SHP77 (cell line): ENCODE measurements at regions not wholly inside any gene's neighbourhood (a gene's known extent, or its start where the extent isn't known, plus 50 kb on each side); places are given as distances from the start of the nearest gene placed in this dataset.

Experiments
- DNase-seq, 2 experiments: peaks; one replicate each; lab custom pipeline; 2025; lab: John Stamatoyannopoulos, UW

GRCh38 chr15:91559066-91559465 lies 294.4 kb upstream of the SLCO3A1 start:
- no peak for DNase-seq

DNA sequence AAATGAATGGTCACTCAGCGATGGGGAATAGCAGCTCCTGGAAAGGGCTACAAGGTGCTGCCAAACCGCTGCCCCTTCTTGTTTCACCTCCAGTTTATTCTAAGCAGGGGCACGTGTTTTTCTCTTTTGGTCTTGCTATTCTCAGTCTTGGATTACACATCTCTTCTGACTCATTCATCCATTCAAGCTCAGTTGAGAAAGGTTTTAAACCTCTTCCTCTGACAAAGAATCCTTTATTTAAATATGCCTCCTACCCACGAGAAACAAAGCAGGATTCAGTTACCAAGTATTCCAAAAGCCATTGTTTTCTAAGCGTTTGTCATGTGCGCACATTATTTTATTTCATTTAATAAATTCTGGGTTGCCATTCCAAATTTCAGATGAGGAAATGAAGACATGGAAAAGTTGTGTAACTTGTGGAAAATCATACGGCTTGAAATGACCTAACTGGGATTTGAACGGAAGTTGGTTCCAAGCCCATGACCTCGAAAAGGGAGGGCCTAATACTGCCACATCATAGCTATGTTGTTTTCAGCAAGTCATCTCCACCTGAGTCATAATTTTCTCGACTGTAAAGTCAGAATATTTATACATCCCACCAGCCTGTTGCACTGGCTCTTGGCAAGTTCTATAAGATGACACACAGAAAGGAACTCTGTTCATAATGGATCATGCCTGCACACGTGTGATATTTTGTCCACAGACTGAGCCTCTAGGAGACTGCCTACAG lies 292.0 kb upstream of the SLCO3A1 start:
- DNase-seq: no peak

DNA sequence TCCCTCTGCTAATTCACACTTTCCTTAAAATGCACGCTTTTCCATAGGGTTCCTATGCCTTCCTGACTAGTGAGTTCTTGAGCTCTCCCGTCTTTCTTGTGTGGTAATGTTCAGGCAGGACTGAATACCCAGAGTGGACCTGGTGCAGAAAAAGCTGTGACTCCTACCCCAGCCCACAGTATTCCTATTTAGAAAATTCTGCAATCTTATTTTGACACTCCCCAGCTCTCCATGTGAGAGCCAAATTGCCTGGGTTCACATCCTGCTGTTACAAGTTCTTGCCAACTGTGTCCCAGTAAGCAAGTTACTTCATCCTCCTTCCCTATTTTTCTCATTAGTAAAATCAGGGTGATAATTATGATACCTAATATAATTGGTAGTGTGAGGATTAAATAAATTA lies 290.8 kb upstream of the SLCO3A1 start:
- DNase-seq: no peak

- no peak for DNase-seq
These were observed 288.9 kb upstream of the SLCO3A1 start for GRCh38 chr15:91564631-91565030.

DNA sequence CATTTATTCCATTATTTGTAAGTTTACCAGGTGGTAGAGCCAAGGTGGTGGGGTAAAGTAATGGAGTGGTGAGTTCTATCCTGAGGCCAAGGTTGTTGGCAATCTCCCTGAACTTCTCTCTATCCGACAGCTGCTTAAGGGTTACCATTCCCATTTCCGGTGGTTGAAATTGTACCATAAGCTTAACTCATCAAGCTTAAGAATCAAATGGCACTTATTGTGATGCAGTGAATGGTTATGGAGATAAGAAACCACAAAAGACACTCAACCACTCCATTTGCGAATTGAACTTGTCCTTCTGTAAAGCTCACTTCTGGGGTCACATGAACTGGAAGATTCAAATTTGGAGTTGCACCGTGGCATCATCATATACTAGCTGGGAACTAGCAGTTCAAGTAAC lies 287.4 kb upstream of the SLCO3A1 start:
- DNase-seq: no peak

DNA sequence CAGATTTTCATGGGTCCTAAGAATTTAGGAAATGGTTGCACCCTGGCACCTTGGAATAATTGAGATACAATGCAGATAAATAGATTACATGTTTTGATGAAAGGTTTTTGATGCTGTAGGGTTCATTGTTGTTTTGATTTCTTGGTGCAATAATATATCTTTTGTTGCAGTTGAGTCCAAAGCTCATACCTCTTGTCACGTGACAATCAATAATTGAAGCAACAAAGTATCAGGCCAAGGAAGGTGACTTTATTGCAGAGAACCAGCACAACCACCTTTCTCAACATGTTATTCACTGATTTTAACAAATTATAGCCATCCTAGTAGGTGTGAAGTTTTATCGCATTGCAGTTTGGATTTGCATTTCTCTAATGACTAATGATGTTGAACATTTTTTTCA lies 285.5 kb upstream of the SLCO3A1 start:
- DNase-seq: no peak

DNA sequence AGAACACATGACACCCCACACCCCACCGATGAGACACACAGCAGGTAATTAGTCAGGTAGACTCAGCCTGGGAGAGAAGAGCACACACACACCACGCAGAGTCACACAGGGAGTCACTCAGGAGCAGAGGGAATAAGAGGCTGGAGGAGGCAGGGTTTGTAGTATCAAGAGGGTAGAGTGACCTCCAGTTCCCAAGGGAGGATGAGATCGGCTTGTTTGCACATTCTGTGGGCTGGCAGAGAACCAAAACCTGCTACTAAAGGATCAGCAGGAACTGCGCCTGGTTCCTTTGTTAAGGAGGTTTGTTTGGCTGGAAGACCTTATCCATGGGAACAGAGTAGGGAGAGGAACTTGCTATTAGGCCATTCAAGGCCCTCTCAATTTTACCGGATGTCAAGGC lies 281.4 kb upstream of the SLCO3A1 start:
- DNase-seq: peak; percentile 32 to 42

DNA sequence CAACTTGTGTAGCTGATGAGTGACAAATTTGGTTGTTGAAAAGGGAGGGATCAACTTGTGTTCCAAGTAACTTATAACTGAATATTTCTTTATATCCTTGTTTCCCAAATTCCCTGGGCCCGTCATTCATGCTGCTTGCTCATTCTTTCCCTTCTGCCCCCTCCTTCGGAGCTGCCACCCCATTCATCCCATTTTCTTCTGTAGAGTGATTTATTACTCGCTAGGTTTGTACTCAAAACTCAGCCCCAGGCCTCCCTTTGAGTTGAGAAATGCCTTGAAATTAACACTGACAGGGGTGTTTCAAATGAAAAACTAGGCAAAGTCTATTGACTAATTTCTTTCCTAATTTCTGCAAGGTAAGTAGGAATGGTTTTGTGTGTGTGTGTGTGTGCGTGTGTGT lies 277.4 kb upstream of the SLCO3A1 start:
- no peak for DNase-seq

DNA sequence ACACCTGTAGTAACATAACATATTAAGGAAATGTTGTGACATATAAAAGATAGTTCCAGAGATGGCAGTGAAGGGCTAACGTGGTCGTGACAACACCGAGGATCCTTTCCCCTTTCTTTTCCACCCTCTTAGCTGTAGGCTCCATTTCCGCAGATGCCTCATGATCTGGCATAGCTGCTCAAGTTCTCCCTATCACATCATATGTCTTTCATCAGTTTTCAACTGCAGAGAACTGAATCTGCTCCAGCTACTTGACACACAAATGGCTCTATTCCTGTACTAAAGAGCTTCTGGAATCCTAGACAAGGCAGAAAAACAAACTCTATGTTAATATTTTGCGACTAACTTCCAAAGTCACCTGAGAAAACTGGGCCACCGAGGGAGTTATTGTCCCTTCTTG lies 275.0 kb upstream of the SLCO3A1 start:
- no peak for DNase-seq

DNA sequence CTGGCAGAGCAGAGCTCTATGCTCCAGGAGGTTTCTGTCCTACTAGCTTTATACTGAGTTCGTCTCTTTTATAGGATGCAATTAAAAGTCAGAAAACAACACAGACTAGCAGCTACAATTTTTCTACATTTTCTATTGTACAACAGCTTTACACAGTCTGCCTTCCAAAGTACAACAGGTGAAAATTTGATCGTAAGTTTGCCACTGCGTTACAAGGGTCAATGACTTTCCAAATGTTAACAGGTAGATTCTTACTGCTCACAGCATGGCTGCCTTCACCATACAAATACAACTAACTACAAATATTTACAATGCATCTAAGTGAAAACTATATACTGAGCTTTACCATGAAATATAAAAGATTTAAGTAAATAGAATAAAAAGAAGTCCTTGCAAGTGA lies 268.6 kb upstream of the SLCO3A1 start:
- no peak for DNase-seq

DNA sequence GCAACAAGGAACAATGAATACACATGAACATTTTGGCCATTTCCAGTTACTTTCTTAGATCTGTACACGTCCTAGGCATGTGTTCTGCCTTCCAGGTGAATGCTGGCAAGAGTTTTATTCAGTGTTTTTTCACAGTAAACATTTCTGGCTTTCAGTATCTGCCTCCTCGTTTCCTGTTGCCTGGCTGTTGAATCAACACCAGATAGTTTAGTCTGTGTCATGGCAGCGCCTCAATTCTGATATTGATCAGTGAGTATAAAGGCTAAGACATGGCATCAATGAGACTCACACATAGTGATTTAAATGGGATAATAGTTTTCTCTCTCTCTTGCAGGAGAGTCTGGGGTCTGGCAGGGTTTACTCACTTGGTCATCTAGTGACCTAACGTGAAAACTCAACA lies 266.9 kb upstream of the SLCO3A1 start:
- DNase-seq: no peak

- DNase-seq: no peak
These were observed 264.1 kb upstream of the SLCO3A1 start for GRCh38 chr15:91589360-91589759.

- no peak for DNase-seq
These were observed 260.9 kb upstream of the SLCO3A1 start for GRCh38 chr15:91592567-91592966.

GRCh38 chr15:91593067-91593466 lies 260.4 kb upstream of the SLCO3A1 start:
- no peak for DNase-seq

- DNase-seq: no peak
These were observed 259.9 kb upstream of the SLCO3A1 start for GRCh38 chr15:91593653-91594052.

DNA sequence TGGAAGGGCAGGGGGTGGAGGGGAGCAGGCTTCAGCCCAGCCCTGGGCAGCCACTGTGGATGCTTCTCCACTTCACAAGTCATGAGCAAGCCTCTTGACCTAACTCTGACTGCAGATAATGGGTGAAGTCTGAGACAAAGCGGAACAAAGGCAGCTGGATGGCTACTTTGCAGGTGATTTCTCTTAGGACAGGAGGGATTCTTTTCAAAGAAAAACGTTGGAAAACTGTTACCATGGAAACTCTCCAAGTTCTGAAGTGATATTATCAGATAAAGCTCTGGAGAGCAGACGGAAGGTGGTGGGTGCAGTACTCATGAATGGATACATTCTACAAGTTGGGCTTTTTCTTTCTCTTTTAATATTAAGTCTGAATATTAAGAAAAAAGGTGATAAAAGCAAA lies 254.2 kb upstream of the SLCO3A1 start:
- no peak for DNase-seq

GRCh38 chr15:91603384-91604080 lies 250.0 kb upstream of the SLCO3A1 start:
- DNase-seq: no peak

GRCh38 chr15:91604122-91604521 lies 249.4 kb upstream of the SLCO3A1 start:
- no peak for DNase-seq

DNA sequence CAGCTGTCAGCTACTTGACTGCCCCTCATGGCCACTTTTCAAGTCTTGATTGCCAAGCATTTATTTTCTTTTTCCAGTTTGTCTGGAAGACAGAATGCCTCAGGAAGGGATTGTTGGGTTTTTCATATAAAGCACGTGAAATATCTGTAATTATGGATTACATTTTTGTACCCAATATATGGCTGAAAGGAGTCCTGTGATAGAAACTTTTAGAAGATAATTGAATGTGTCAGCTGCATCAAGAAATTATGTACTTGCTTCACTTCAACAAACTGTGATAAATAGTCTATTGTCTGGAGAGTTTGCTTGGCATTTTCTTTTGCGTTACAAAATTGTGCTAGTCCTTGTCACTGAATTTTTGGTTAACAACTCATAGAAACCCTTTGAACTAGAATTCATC lies 247.9 kb upstream of the SLCO3A1 start:
- no peak for DNase-seq

DNA sequence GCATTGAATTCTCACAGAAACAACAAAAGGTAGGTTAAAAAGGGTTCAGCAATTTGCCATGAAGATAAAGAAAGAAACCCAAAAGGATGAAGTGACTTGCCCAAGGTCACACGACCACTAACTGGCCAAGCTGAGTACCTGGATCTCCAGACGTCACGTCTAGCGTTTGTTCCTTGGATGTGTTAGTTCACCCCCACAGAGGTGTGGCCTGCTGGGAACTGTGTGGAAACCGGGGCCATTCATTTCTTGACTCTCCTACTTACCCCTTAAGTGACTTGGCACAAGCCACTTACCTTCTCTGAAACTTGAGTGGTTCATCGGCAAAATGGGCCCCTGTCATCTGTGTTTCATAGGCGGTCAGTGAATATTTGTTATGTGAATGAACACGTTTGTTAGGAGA lies 244.3 kb upstream of the SLCO3A1 start:
- DNase-seq: no peak

- no peak for DNase-seq
These were observed 243.5 kb upstream of the SLCO3A1 start for GRCh38 chr15:91609966-91610365.

GRCh38 chr15:91611561-91612323 lies 241.8 kb upstream of the SLCO3A1 start:
- DNase-seq: no peak

DNA sequence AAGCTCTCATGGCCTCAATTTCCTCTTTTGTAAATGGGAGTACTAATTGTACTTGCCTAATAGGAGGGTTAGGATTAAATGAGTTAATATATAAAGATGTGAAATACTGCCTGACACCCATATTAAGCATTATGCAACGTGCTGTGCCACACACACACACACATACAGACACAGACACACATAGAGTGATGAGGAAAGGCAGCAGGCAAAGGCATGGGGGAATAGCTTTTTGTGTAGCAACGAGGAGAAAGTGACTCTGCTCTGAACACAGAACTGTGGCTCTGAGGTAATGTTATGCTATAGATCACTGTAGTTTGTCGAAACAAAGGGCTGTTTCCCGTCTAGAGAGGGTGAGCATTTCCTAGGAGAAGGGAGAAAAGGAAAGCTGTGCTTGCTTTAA lies 233.3 kb upstream of the SLCO3A1 start:
- no peak for DNase-seq
